Liver (tissue), 8 donors: ENCODE measurements at regions not wholly inside any gene's neighbourhood (a gene's known extent, or its start where the extent isn't known, plus 50 kb on each side); places are given as distances from the start of the nearest gene placed in this dataset.

Experiments
- DNase-seq: peaks from one replicate; pipeline ENCODE4 v3.0.0-alpha.2; 2017; ENCODE audit warnings: low spot score
- H3K27ac ChIP-seq, 2 donors: one replicate each; pipeline ENCODE4 v1.7.0; 2013; ENCODE audit warnings: inconsistent platforms in 2 of 2, low read length in 2 of 2, control low read depth in 1 of 2, low read depth in 1 of 2, mild to moderate bottlenecking in 1 of 2
- H3K27me3 ChIP-seq, 4 donors: one replicate each; pipeline versions ENCODE4 v1.6.1 to v1.7.0; 2013; ENCODE audit warnings: low read length in 3 of 4, inconsistent platforms in 1 of 4, mild to moderate bottlenecking in 1 of 4, moderate library complexity in 1 of 4; ENCODE audit not compliant: control insufficient read depth in 4 of 4, insufficient read depth in 4 of 4
- H3K36me3 ChIP-seq, 4 donors: one replicate each; pipeline versions ENCODE4 v1.6.1 to v1.7.0; 2013; ENCODE audit warnings: low read length in 3 of 4, mild to moderate bottlenecking in 3 of 4, low read depth in 1 of 4, moderate library complexity in 1 of 4; ENCODE audit not compliant: control insufficient read depth in 4 of 4, insufficient read depth in 3 of 4
- H3K4me1 ChIP-seq, 4 donors: one replicate each; pipeline versions ENCODE4 v1.6.1 to v1.7.0; 2013; ENCODE audit warnings: low read length in 3 of 4, mild to moderate bottlenecking in 3 of 4, moderate library complexity in 1 of 4; ENCODE audit not compliant: control insufficient read depth in 4 of 4, insufficient read depth in 4 of 4
- H3K4me3 ChIP-seq, 3 donors: one replicate each; pipeline versions ENCODE4 v1.6.1 to v1.7.0; 2013; ENCODE audit warnings: low read length in 3 of 3, control low read depth in 1 of 3, low read depth in 1 of 3, mild to moderate bottlenecking in 1 of 3
- H3K9ac ChIP-seq, 2 donors: one replicate each; pipeline ENCODE4 v1.7.0; 2013; ENCODE audit warnings: low read length in 2 of 2, mild to moderate bottlenecking in 2 of 2, moderate library complexity in 2 of 2, control low read depth in 1 of 2, low read depth in 1 of 2
- H3K9me3 ChIP-seq, 4 donors: one replicate each; pipeline versions ENCODE4 v1.6.1 to v1.7.0; 2013; ENCODE audit warnings: low read length in 3 of 4; ENCODE audit not compliant: control insufficient read depth in 4 of 4
- EGR1 ChIP-seq, 2 donors: IDR thresholded peaks; 2 replicates each; pipeline ENCODE4 v1.6.1; 2016 to 2018; ENCODE audit warnings: antibody characterized with exemption in 2 of 2, low read depth in 2 of 2
- FOXA1 ChIP-seq: IDR thresholded peaks from 2 replicates; pipeline ENCODE4 v1.6.1; 2016; ENCODE audit warnings: antibody characterized with exemption
- GABPA ChIP-seq, 2 donors: IDR thresholded peaks in 1 of 2; conservative IDR thresholded peaks in 1 of 2; 2 replicates each; pipeline ENCODE4 v1.6.1; 2016; ENCODE audit warnings: antibody characterized with exemption in 2 of 2, mild to moderate bottlenecking in 1 of 2, moderate library complexity in 1 of 2
- HNF4A ChIP-seq, 2 donors: conservative IDR thresholded peaks; 2 replicates each; pipeline ENCODE4 v1.6.1; 2016; ENCODE audit warnings: antibody characterized with exemption in 2 of 2, mild to moderate bottlenecking in 2 of 2
- HNF4G ChIP-seq: IDR thresholded peaks from 2 replicates; pipeline ENCODE4 v1.6.1; 2016; ENCODE audit warnings: antibody characterized with exemption
- JUND ChIP-seq, 2 donors: IDR thresholded peaks; 2 replicates each; pipeline ENCODE4 v1.6.1; 2016; ENCODE audit warnings: antibody characterized with exemption in 2 of 2
- NR2F2 ChIP-seq: IDR thresholded peaks from 2 replicates; pipeline ENCODE4 v1.6.1; 2016; ENCODE audit warnings: antibody characterized with exemption
- RAD21 ChIP-seq, 2 donors: IDR thresholded peaks; 2 replicates each; pipeline ENCODE4 v1.6.1; 2016; ENCODE audit warnings: antibody characterized with exemption in 2 of 2, mild to moderate bottlenecking in 2 of 2
- SP1 ChIP-seq: IDR thresholded peaks from 2 replicates; pipeline ENCODE4 v1.6.1; 2018; ENCODE audit warnings: antibody characterized with exemption, mild to moderate bottlenecking
- TAF1 ChIP-seq: conservative IDR thresholded peaks from 2 replicates; pipeline ENCODE4 v1.6.1; 2016; ENCODE audit warnings: antibody characterized with exemption, mild to moderate bottlenecking
- YY1 ChIP-seq: IDR thresholded peaks from 2 replicates; pipeline ENCODE4 v1.6.1; 2016; ENCODE audit warnings: antibody characterized with exemption, mild to moderate bottlenecking
- WGBS: extraction: QIAGEN DNeasy Blood & Tissue Kit; methylation state at CpG from one replicate; pipeline ENCODE4 v1.1.7; 2013; 5-methylcytosine and 5-hydroxymethylcytosine counted together
- TF ChIP-seq, protein P1 (sequence below): IDR thresholded peaks from 2 replicates; pipeline ENCODE4 v1.6.1; 2016; ENCODE audit warnings: antibody characterized with exemption
- TF ChIP-seq, protein P2 (sequence below): IDR thresholded peaks from 2 replicates; pipeline ENCODE4 v1.6.1; 2016; ENCODE audit warnings: antibody characterized with exemption
- TF ChIP-seq, protein P3 (sequence below): fragments of 150-350 bp; IDR thresholded peaks from 2 replicates; pipeline ENCODE4 v1.5.1; 2017; ENCODE audit warnings: improper control_type of control experiment, low read depth, low read length; ENCODE audit not compliant: missing input control
- TF ChIP-seq, protein P4 (sequence below): IDR thresholded peaks from 2 replicates; pipeline ENCODE4 v1.6.1; 2016; ENCODE audit warnings: antibody characterized with exemption
- TF ChIP-seq, protein P5 (sequence below): IDR thresholded peaks from 2 replicates; pipeline ENCODE4 v1.6.1; 2016; ENCODE audit warnings: antibody characterized with exemption, mild to moderate bottlenecking
- donor health status: healthy.
- donor health status: healthy.
- donor health status: healthy.
- donor health status: healthy.
- donor health status: healthy.

DNA sequence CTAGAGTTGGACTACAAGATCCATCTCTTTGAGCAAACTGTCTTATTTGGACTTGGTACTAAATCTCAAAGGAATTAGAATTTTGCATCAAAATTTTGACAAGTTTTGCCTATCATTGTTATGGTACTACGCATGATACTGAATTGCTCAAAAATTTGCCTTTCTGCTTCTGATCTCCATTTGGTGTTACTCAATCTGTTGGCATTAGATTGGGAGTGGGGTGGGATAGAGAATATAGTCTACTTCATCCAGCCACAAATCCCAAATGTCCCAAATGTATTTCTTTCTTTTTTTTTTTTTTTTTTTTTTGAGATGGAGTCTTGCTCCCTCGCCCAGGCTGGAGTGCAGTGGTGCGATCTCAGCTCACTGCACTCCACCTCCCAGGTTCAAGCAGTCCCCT, 204.8 kb downstream of the TANC2 start:
- no peak overlapping the region for H3K9ac ChIP-seq
- no peaks in the 10 kb centered on the region for H3K9me3 ChIP-seq
- WGBS = 91% methylated on average over 3 of the region's 3 CpGs
- H3K4me3 ChIP-seq = no peak overlapping the region
- H3K27ac ChIP-seq = no peak overlapping the region
- TF ChIP-seq GABPA (IDR thresholded peaks at IDR 0.05 in 1 of 2, conservative IDR thresholded peaks at IDR 0.05 in 1 of 2) = no peak
- TF ChIP-seq, protein P1, sequence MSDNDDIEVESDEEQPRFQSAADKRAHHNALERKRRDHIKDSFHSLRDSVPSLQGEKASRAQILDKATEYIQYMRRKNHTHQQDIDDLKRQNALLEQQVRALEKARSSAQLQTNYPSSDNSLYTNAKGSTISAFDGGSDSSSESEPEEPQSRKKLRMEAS = no peak
- no peak for TF ChIP-seq YY1
- TF ChIP-seq HNF4A (conservative IDR thresholded peaks at IDR 0.05) = no peak
- no peak for TF ChIP-seq FOXA1
- TF ChIP-seq JUND (IDR thresholded peaks at IDR 0.05) = no peak
- TF ChIP-seq, protein P2, sequence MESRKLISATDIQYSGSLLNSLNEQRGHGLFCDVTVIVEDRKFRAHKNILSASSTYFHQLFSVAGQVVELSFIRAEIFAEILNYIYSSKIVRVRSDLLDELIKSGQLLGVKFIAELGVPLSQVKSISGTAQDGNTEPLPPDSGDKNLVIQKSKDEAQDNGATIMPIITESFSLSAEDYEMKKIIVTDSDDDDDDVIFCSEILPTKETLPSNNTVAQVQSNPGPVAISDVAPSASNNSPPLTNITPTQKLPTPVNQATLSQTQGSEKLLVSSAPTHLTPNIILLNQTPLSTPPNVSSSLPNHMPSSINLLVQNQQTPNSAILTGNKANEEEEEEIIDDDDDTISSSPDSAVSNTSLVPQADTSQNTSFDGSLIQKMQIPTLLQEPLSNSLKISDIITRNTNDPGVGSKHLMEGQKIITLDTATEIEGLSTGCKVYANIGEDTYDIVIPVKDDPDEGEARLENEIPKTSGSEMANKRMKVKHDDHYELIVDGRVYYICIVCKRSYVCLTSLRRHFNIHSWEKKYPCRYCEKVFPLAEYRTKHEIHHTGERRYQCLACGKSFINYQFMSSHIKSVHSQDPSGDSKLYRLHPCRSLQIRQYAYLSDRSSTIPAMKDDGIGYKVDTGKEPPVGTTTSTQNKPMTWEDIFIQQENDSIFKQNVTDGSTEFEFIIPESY = no peak
- TF ChIP-seq NR2F2 = no peak
- TF ChIP-seq, protein P3, sequence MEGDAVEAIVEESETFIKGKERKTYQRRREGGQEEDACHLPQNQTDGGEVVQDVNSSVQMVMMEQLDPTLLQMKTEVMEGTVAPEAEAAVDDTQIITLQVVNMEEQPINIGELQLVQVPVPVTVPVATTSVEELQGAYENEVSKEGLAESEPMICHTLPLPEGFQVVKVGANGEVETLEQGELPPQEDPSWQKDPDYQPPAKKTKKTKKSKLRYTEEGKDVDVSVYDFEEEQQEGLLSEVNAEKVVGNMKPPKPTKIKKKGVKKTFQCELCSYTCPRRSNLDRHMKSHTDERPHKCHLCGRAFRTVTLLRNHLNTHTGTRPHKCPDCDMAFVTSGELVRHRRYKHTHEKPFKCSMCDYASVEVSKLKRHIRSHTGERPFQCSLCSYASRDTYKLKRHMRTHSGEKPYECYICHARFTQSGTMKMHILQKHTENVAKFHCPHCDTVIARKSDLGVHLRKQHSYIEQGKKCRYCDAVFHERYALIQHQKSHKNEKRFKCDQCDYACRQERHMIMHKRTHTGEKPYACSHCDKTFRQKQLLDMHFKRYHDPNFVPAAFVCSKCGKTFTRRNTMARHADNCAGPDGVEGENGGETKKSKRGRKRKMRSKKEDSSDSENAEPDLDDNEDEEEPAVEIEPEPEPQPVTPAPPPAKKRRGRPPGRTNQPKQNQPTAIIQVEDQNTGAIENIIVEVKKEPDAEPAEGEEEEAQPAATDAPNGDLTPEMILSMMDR = no peak
- TF ChIP-seq, protein P4, sequence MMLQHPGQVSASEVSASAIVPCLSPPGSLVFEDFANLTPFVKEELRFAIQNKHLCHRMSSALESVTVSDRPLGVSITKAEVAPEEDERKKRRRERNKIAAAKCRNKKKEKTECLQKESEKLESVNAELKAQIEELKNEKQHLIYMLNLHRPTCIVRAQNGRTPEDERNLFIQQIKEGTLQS = no peak
- TF ChIP-seq EGR1 (IDR thresholded peaks at IDR 0.05; ENCODE audit: low read depth in 2 of 2) = no peak
- TF ChIP-seq RAD21 (IDR thresholded peaks at IDR 0.05) = no peak
- no peak for TF ChIP-seq HNF4G
- no peak for TF ChIP-seq TAF1
- H3K4me1 ChIP-seq = no peaks in the 10 kb centered on the region
- H3K27me3 ChIP-seq = no peaks in the 10 kb centered on the region
- no peaks in the 10 kb centered on the region for H3K36me3 ChIP-seq
- DNase-seq = no peak

DNA sequence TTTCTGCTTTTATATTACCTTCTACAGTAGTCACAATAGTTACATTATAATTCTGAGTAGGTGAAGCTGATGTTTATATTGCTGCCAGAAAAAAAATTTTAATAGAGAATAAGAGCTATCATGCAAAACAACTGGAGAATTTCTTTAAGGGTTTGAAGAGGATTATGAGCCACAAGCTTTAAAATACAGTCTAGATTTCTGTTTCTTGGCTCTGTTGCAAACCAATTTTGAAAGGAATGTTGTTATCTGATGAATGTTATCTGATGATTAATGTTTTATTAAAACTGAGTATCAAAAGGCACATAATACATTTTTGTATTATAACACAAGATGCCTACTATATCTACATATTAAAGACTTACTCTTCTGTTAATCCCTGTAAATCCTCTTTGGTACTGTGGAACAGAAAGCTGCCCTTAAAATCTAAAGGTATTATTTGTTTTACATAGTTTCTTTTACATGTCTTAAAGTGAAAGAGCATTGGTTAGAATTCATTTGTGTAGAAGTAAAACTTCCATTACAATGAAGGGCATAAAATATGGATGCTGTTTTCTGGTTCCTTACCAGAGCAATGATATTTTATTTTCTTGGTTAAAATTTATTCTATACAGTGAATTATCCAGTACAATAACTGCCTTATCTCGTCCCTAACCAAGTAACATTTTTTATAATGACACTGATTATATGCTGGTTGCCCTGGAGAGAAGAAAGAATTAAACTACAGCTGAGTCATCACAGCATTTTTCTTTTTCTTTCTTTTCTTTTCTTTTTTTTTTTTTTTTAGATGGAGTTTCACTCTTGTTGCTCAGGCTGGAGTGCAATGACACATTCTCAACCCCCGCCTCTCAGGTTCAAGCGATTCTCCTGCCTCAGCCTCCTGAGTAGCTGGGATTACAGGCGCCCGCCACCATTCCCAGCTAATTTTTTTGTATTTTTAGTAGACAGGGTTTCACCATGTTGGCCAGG, 205.7 kb downstream of the TANC2 start:
- Histone ChIP-seq H3K9ac (no peak overlapping the region), H3K9me3 (no peaks in the 10 kb centered on the region), H3K27me3 (no peaks in the 10 kb centered on the region), H3K4me1 (no peaks in the 10 kb centered on the region), H3K27ac (no peak overlapping the region), H3K4me3 (no peak overlapping the region), H3K36me3 (no peaks in the 10 kb centered on the region)
- 91% methylated on average over 5 of the region's 5 CpGs for WGBS
- no peak for DNase-seq
- no peak for TF ChIP-seq FOXA1
- TF ChIP-seq, protein P1 = no peak
- TF ChIP-seq JUND (IDR thresholded peaks at IDR 0.05) = no peak
- TF ChIP-seq, protein P2 = no peak
- TF ChIP-seq TAF1 = no peak
- no peak for TF ChIP-seq EGR1 (IDR thresholded peaks at IDR 0.05; ENCODE audit: low read depth in 2 of 2)
- TF ChIP-seq YY1 = no peak
- TF ChIP-seq NR2F2 = no peak
- no peak for TF ChIP-seq RAD21 (IDR thresholded peaks at IDR 0.05)
- no peak for TF ChIP-seq GABPA (IDR thresholded peaks at IDR 0.05 in 1 of 2, conservative IDR thresholded peaks at IDR 0.05 in 1 of 2)
- TF ChIP-seq, protein P3 = no peak
- TF ChIP-seq SP1 = no peak
- no peak for TF ChIP-seq HNF4G
- TF ChIP-seq, protein P5, sequence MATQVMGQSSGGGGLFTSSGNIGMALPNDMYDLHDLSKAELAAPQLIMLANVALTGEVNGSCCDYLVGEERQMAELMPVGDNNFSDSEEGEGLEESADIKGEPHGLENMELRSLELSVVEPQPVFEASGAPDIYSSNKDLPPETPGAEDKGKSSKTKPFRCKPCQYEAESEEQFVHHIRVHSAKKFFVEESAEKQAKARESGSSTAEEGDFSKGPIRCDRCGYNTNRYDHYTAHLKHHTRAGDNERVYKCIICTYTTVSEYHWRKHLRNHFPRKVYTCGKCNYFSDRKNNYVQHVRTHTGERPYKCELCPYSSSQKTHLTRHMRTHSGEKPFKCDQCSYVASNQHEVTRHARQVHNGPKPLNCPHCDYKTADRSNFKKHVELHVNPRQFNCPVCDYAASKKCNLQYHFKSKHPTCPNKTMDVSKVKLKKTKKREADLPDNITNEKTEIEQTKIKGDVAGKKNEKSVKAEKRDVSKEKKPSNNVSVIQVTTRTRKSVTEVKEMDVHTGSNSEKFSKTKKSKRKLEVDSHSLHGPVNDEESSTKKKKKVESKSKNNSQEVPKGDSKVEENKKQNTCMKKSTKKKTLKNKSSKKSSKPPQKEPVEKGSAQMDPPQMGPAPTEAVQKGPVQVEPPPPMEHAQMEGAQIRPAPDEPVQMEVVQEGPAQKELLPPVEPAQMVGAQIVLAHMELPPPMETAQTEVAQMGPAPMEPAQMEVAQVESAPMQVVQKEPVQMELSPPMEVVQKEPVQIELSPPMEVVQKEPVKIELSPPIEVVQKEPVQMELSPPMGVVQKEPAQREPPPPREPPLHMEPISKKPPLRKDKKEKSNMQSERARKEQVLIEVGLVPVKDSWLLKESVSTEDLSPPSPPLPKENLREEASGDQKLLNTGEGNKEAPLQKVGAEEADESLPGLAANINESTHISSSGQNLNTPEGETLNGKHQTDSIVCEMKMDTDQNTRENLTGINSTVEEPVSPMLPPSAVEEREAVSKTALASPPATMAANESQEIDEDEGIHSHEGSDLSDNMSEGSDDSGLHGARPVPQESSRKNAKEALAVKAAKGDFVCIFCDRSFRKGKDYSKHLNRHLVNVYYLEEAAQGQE = no peak
